Fibroblast of lung (primary cell): ENCODE measurements at regions not wholly inside any gene's neighbourhood (a gene's known extent, or its start where the extent isn't known, plus 50 kb on each side); places are given as distances from the start of the nearest gene placed in this dataset.

Experiments
- DNase-seq, 2 donors: peaks; one replicate each; pipeline versions ENCODE4 v3.0.0 to v3.0.0-alpha.2; 2010; ENCODE audit warnings: low read depth in 2 of 2
- H2AFZ ChIP-seq: 2 replicates; pipeline ENCODE4 v1.5.1; 2012; ENCODE audit warnings: low read length, control low read depth, inconsistent platforms
- H3K27ac ChIP-seq: 2 replicates; pipeline ENCODE4 v1.5.1; 2011; ENCODE audit warnings: low read length, control low read depth; ENCODE audit not compliant: insufficient read depth
- H3K27me3 ChIP-seq: 2 replicates; pipeline ENCODE4 v1.5.1; 2011; ENCODE audit warnings: mild to moderate bottlenecking, low read length; ENCODE audit not compliant: control insufficient read depth, insufficient read depth
- H3K36me3 ChIP-seq: 2 replicates; pipeline ENCODE4 v1.5.1; 2011; ENCODE audit warnings: low read length; ENCODE audit not compliant: control insufficient read depth, insufficient read depth
- H3K4me1 ChIP-seq: 2 replicates; pipeline ENCODE4 v1.5.1; 2011; ENCODE audit warnings: low read length; ENCODE audit not compliant: control insufficient read depth, insufficient read depth; ENCODE audit errors: extremely low read depth
- H3K4me2 ChIP-seq: 2 replicates; pipeline ENCODE4 v1.5.1; 2011; ENCODE audit warnings: low read length, control low read depth; ENCODE audit not compliant: insufficient read depth; ENCODE audit errors: extremely low read depth
- H3K4me3 ChIP-seq, 4 experiments: fragments of 200-600 bp in 1 of 4; sonication (generic) in 1 of 4; replicated peaks in 1 of 4; 2 replicates each; pipeline ENCODE4 v1.5.1; 2011 to 2016; ENCODE audit warnings: low read length in 4 of 4, low read depth in 3 of 4, mild to moderate bottlenecking in 3 of 4, control low read depth in 2 of 4, inconsistent platforms in 1 of 4, mixed read lengths in 1 of 4; ENCODE audit not compliant: insufficient read depth in 1 of 4; ENCODE audit errors: control extremely low read depth in 1 of 4
- H3K79me2 ChIP-seq: 2 replicates; pipeline ENCODE4 v1.5.1; 2012; ENCODE audit warnings: mild to moderate bottlenecking, low read length, inconsistent platforms; ENCODE audit not compliant: control insufficient read depth, insufficient read depth
- H3K9ac ChIP-seq: 2 replicates; pipeline ENCODE4 v1.5.1; 2011; ENCODE audit warnings: mild to moderate bottlenecking, low read length, control low read depth; ENCODE audit not compliant: insufficient read depth
- H3K9me3 ChIP-seq: 2 replicates; pipeline ENCODE4 v1.5.1; 2012; ENCODE audit warnings: low read depth, low read length; ENCODE audit not compliant: control insufficient read depth, insufficient read depth
- H4K20me1 ChIP-seq: 2 replicates; pipeline ENCODE4 v1.5.1; 2011; ENCODE audit warnings: low read length; ENCODE audit not compliant: control insufficient read depth, insufficient read depth; ENCODE audit errors: extremely low read depth
- EZH2 ChIP-seq: IDR thresholded peaks from 2 replicates; pipeline ENCODE4 v1.5.1; 2012; ENCODE audit warnings: low read length, control low read depth, mild to moderate bottlenecking; ENCODE audit errors: missing control alignments
- TF ChIP-seq, protein P1 (sequence below), 2 donors: IDR thresholded peaks in 1 of 2; conservative IDR thresholded peaks in 1 of 2; 1 replicate in 1 of 2; 2 replicates in 1 of 2; pipeline ENCODE4 v1.5.1; 2011 to 2012; ENCODE audit warnings: low read length in 2 of 2, control low read depth in 1 of 2, inconsistent platforms in 1 of 2, low read depth in 1 of 2, mild to moderate bottlenecking in 1 of 2

DNA sequence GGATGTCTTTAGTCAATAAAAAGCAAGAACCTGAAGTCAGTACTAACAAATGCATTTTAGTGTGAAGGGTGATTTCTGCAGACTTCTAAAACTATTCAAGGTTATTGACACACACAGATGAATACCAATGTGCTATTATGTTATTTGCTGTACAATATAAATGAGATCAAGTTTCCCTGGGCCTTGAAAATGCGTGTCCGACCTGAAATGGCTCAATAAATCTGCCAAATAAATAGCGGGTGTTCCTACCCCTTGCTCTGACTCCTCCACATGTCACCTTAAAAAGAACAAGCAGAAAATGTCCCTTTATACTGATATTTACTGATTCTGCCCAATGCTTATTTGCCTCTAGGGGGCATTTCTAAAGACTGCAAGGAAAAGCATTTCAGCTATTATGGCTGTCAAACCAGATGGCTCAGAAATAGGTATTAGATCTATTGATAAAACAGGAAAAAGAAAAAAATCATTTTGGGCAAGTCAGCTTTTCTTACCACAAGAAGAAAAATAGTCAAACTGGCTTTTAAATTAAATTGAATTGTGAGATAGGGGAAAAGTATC, 367.3 kb upstream of the KITLG start:
- no peak overlapping the region for H3K4me3 ChIP-seq
- no peak overlapping the region for H3K9ac ChIP-seq
- no peak overlapping the region for H2AFZ ChIP-seq
- no peaks in the 10 kb centered on the region for H3K79me2 ChIP-seq
- no peaks in the 10 kb centered on the region for H3K9me3 ChIP-seq
- no peak for DNase-seq
- H3K4me1 ChIP-seq, result peaks cover 5% of the 10 kb centered on the region
- H3K4me2 ChIP-seq, result no peak overlapping the region
- no peaks in the 10 kb centered on the region for H3K27me3 ChIP-seq
- TF ChIP-seq, protein P1, sequence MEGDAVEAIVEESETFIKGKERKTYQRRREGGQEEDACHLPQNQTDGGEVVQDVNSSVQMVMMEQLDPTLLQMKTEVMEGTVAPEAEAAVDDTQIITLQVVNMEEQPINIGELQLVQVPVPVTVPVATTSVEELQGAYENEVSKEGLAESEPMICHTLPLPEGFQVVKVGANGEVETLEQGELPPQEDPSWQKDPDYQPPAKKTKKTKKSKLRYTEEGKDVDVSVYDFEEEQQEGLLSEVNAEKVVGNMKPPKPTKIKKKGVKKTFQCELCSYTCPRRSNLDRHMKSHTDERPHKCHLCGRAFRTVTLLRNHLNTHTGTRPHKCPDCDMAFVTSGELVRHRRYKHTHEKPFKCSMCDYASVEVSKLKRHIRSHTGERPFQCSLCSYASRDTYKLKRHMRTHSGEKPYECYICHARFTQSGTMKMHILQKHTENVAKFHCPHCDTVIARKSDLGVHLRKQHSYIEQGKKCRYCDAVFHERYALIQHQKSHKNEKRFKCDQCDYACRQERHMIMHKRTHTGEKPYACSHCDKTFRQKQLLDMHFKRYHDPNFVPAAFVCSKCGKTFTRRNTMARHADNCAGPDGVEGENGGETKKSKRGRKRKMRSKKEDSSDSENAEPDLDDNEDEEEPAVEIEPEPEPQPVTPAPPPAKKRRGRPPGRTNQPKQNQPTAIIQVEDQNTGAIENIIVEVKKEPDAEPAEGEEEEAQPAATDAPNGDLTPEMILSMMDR (conservative IDR thresholded peaks at IDR 0.05 in 1 of 2, IDR thresholded peaks at IDR 0.05 in 1 of 2; ENCODE audit: low read depth in 1 of 2, low read length in 2 of 2), result no peak
- TF ChIP-seq EZH2, result no peak
- no peak overlapping the region for H3K27ac ChIP-seq
- H4K20me1 ChIP-seq, result no peaks in the 10 kb centered on the region
- no peaks in the 10 kb centered on the region for H3K36me3 ChIP-seq

DNA sequence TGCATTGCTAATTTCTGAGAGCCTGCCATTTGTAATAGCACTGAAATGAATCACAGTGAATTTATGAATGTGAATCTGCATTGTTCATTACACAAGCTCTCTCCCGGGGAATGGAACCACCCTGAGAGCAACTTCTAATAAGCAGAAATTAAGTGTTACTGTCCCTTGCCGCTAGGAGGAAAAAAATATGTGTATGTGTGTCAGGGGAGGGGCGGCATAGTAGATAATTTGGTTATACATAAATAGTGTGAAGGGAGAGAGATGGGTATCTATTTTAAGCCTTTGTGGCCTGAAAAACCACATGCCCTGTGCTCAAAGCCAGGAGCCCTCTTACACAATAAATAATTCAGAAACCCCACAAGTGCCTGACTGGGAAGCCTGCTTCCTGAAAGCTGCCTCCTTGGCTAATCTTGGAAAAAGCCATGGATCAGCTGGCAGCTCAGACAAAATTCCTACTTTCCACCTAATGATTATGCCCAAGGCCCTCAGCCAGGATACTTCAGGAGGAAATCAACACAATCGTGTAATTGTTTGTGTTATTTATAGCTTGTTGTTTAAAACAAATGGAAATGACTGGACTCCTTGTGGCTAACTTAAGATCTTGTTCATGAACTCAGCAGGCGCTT, 366.2 kb upstream of the KITLG start:
- no peak overlapping the region for H3K4me3 ChIP-seq
- H3K4me1 ChIP-seq, result peaks cover 5% of the 10 kb centered on the region
- no peak overlapping the region for H2AFZ ChIP-seq
- H3K36me3 ChIP-seq, result no peaks in the 10 kb centered on the region
- TF ChIP-seq EZH2, result no peak
- TF ChIP-seq, protein P1 (conservative IDR thresholded peaks at IDR 0.05 in 1 of 2, IDR thresholded peaks at IDR 0.05 in 1 of 2; ENCODE audit: low read depth in 1 of 2, low read length in 2 of 2), result peak; percentile 10 to 17
- H3K27ac ChIP-seq, result no peak overlapping the region
- H3K9ac ChIP-seq, result no peak overlapping the region
- H4K20me1 ChIP-seq, result no peaks in the 10 kb centered on the region
- H3K9me3 ChIP-seq, result no peaks in the 10 kb centered on the region
- peak overlapping the region; percentile 21 for H3K4me2 ChIP-seq
- peak; percentile 85 to 88 for DNase-seq
- H3K79me2 ChIP-seq, result no peaks in the 10 kb centered on the region
- H3K27me3 ChIP-seq, result no peaks in the 10 kb centered on the region

DNA sequence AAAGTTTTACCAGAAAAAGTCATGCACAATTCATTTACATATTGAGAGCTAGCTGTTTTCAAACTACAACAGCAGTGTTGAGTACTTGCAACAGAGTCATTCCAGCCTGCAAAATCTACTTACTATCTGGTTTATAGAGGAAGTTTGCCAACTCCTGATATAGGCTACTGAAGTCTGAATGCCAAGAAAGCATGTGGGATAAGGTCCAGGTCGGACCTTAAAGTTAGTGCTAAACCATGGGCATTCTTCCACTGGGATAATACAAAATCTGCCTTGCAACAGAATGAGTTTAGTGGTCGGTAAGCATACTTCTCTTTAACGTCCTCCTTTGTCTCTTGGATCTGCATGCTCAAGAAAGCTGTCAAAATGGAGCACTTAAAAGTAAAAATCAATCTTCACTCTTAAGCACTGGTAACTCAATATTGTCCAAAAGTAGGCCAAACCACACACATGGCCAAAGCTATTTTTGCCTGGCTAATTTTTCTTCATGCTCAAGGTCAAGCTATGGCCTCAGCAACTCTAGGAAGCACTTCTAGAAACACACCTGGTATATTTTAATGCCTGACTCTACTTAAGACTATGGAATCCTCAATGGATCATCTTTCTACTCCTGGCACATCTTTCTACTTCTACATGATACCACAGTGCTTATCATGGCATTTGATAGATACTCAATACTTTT, 364.9 kb upstream of the KITLG start:
- Histone ChIP-seq H3K9ac (no peak overlapping the region), H2AFZ (no peak overlapping the region), H3K4me2 (no peak overlapping the region), H3K27me3 (no peaks in the 10 kb centered on the region), H4K20me1 (no peaks in the 10 kb centered on the region), H3K36me3 (no peaks in the 10 kb centered on the region), H3K9me3 (no peaks in the 10 kb centered on the region), H3K4me3 (no peak overlapping the region), H3K27ac (no peak overlapping the region), H3K79me2 (no peaks in the 10 kb centered on the region), H3K4me1 (peaks cover 5% of the 10 kb centered on the region)
- TF ChIP-seq EZH2, result no peak
- TF ChIP-seq, protein P1 (conservative IDR thresholded peaks at IDR 0.05 in 1 of 2, IDR thresholded peaks at IDR 0.05 in 1 of 2; ENCODE audit: low read depth in 1 of 2, low read length in 2 of 2), result no peak
- peak; percentile 64 to 70 for DNase-seq
